NT2/D1 (cell line): ENCODE measurements at regions not wholly inside any gene's neighbourhood (a gene's known extent, or its start where the extent isn't known, plus 50 kb on each side); places are given as distances from the start of the nearest gene placed in this dataset.

Source experiments
- DNase-seq: peaks from one replicate; pipeline ENCODE4 v3.0.0-alpha.2; 2011; ENCODE audit warnings: low read depth, low spot score
- H3K27me3 ChIP-seq: 2 replicates; pipeline ENCODE4 v1.6.0; 2011; ENCODE audit warnings: mild to moderate bottlenecking; ENCODE audit not compliant: insufficient read length, insufficient read depth
- H3K36me3 ChIP-seq: 2 replicates; pipeline ENCODE4 v1.6.1; 2011; ENCODE audit warnings: mild to moderate bottlenecking, low read length, mixed read lengths; ENCODE audit not compliant: insufficient read depth, insufficient read length
- H3K4me1 ChIP-seq: 2 replicates; pipeline ENCODE4 v1.5.1; 2011; ENCODE audit not compliant: insufficient read depth, insufficient read length
- H3K4me3 ChIP-seq: 2 replicates; pipeline ENCODE4 v1.5.1; 2011; ENCODE audit warnings: low read depth; ENCODE audit not compliant: insufficient read length
- H3K9ac ChIP-seq: 2 replicates; pipeline ENCODE4 v1.6.0; 2011; ENCODE audit warnings: low read depth; ENCODE audit not compliant: insufficient read length
- H3K9me3 ChIP-seq: 2 replicates; pipeline ENCODE4 v1.5.1; 2011; ENCODE audit warnings: mild to moderate bottlenecking, low read length; ENCODE audit not compliant: insufficient read depth
- SUZ12 ChIP-seq: IDR thresholded peaks from 2 replicates; pipeline ENCODE4 v1.6.1; 2011; ENCODE audit not compliant: insufficient read length, insufficient read depth; ENCODE audit errors: extremely low read depth
- YY1 ChIP-seq: IDR thresholded peaks from 2 replicates; pipeline ENCODE4 v1.6.1; 2011; ENCODE audit not compliant: insufficient read length, insufficient read depth
- ZNF274 ChIP-seq: IDR thresholded peaks from 2 replicates; pipeline ENCODE4 v1.6.1; 2011; ENCODE audit warnings: mild to moderate bottlenecking, low read depth, low read length

DNA sequence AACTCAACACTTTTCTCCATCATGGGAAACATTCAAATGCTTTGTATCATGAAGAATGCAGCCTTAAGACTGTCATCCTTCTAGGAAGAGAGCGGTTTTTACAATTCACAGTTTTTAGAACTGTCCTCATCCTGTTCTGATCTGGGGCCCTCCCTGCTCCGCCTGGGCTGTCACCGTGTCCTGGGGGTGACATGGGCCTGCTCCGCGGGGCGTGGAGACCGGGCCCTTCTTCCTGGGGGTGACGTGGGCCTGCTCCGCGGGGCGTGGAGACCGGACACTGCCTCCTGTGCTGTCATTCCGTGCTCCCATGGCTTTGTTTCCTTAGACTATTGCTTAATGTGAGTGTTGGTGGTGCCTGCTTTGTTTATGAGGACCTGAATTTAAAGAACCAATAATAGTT, 122.8 kb downstream of the TMEM18 start:
- DNase-seq: no peak
- Histone ChIP-seq H3K9ac (no peak overlapping the region), H3K9me3 (no peaks in the 10 kb centered on the region), H3K4me3 (no peak overlapping the region), H3K27me3 (no peaks in the 10 kb centered on the region), H3K36me3 (no peaks in the 10 kb centered on the region), H3K4me1 (no peaks in the 10 kb centered on the region)
- no peak for TF ChIP-seq ZNF274
- TF ChIP-seq SUZ12: no peak
- TF ChIP-seq YY1: no peak

GRCh38 chr2:552906-553305, 124.3 kb downstream of the TMEM18 start:
- no peak for TF ChIP-seq SUZ12
- TF ChIP-seq ZNF274: no peak
- no peak for TF ChIP-seq YY1

GRCh38 chr2:551621-552020, 125.6 kb downstream of the TMEM18 start:
- Histone ChIP-seq H3K4me3 (no peak overlapping the region), H3K4me1 (no peaks in the 10 kb centered on the region), H3K36me3 (no peaks in the 10 kb centered on the region), H3K9me3 (no peaks in the 10 kb centered on the region), H3K27me3 (no peaks in the 10 kb centered on the region), H3K9ac (no peak overlapping the region)
- no peak for TF ChIP-seq YY1
- no peak for TF ChIP-seq ZNF274
- no peak for TF ChIP-seq SUZ12
- no peak for DNase-seq

More at GRCh38 chr2:552906-553305, 124.3 kb downstream of the TMEM18 start:
- no peaks in the 10 kb centered on the region for H3K9me3 ChIP-seq
- H3K27me3 ChIP-seq: no peaks in the 10 kb centered on the region
- H3K36me3 ChIP-seq: no peaks in the 10 kb centered on the region
- H3K4me1 ChIP-seq: no peaks in the 10 kb centered on the region
- H3K9ac ChIP-seq: no peak overlapping the region
- DNase-seq: no peak
- no peak overlapping the region for H3K4me3 ChIP-seq

- TF ChIP-seq YY1: no peak
- TF ChIP-seq SUZ12: no peak
- TF ChIP-seq ZNF274: no peak
- no peak for DNase-seq
- Histone ChIP-seq H3K27me3 (no peaks in the 10 kb centered on the region), H3K36me3 (no peaks in the 10 kb centered on the region), H3K4me1 (no peaks in the 10 kb centered on the region), H3K9me3 (no peaks in the 10 kb centered on the region), H3K4me3 (no peak overlapping the region), H3K9ac (no peak overlapping the region)
Observed at GRCh38 chr2:550860-551567, 126.2 kb downstream of the TMEM18 start.

- H3K27me3 ChIP-seq: no peaks in the 10 kb centered on the region
- H3K36me3 ChIP-seq: no peaks in the 10 kb centered on the region
- H3K9me3 ChIP-seq: no peaks in the 10 kb centered on the region
- no peak for TF ChIP-seq ZNF274
- TF ChIP-seq YY1: no peak
- no peak for TF ChIP-seq SUZ12
- H3K4me1 ChIP-seq: no peaks in the 10 kb centered on the region
- H3K9ac ChIP-seq: no peak overlapping the region
- H3K4me3 ChIP-seq: no peak overlapping the region
- DNase-seq: no peak
Observed at GRCh38 chr2:545711-546650, 131.2 kb downstream of the TMEM18 start.

- TF ChIP-seq ZNF274: no peak
- H3K9me3 ChIP-seq: no peaks in the 10 kb centered on the region
- no peak overlapping the region for H3K9ac ChIP-seq
- no peaks in the 10 kb centered on the region for H3K36me3 ChIP-seq
- H3K27me3 ChIP-seq: no peaks in the 10 kb centered on the region
- no peak overlapping the region for H3K4me3 ChIP-seq
- H3K4me1 ChIP-seq: no peaks in the 10 kb centered on the region
- no peak for DNase-seq
Observed at GRCh38 chr2:545228-545627, 132.0 kb downstream of the TMEM18 start.

DNA sequence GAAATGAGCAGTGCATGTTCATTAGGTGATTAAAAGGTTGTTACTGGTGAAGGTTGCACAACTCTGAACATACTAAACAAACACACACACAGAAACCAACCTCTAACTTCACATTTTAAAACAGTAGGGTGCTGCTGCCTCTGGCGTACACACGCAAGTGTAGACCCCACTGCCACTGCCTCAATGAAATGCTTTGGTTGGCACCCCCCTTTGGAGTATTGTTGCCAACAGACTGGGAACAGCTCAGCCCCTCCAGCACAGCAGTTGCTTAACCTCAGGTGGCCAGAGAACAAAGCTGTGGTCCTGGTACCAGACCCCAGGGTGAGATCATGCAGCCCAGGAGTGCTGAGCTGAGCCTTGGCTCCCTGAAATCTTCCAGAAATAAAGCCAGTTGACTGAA, 138.6 kb downstream of the TMEM18 start:
- TF ChIP-seq ZNF274 (no peak), SUZ12 (no peak), YY1 (no peak)
- no peak for DNase-seq
- Histone ChIP-seq H3K27me3 (no peaks in the 10 kb centered on the region), H3K4me3 (no peak overlapping the region), H3K9ac (no peak overlapping the region), H3K36me3 (no peaks in the 10 kb centered on the region), H3K4me1 (no peaks in the 10 kb centered on the region), H3K9me3 (no peaks in the 10 kb centered on the region)
